Activated naive CD4-positive, alpha-beta T cell treated with anti-CD3 and anti-CD28 coated beads, Interleukin-2, amount 10 ng/mL, durations not matched to agents 7 days and 5 days (primary cell): ENCODE measurements at regions not wholly inside any gene's neighbourhood (a gene's known extent, or its start where the extent isn't known, plus 50 kb on each side); places are given as distances from the start of the nearest gene placed in this dataset.
"Not testable (repeated sequence)": the region's sequence is repeated elsewhere in the genome, so short reads cannot be mapped to it uniquely, and the experiment has no call there.

Source experiments
- CTCF ChIA-PET: fragments of 350-600 bp; sonication (Branson Sonifier 250); formaldehyde crosslinking; loops from one replicate; lab custom pipeline; 2021; ENCODE audit warnings: antibody characterized with exemption; lab: Charles Lee
- DNase-seq: peaks from one replicate; pipeline ENCODE4 v3.0.0-alpha.2; 2020
- H3K27ac Mint-ChIP-seq: one replicate; pipeline ENCODE4 v1.8.0; 2021; ENCODE audit warnings: mild to moderate bottlenecking, moderate library complexity, mixed read lengths
- H3K27me3 Mint-ChIP-seq: one replicate; pipeline ENCODE4 v1.8.0; 2021; ENCODE audit warnings: mild to moderate bottlenecking, mixed read lengths
- H3K36me3 Mint-ChIP-seq: one replicate; pipeline ENCODE4 v1.8.0; 2021; ENCODE audit warnings: mixed read lengths
- H3K4me1 Mint-ChIP-seq: one replicate; pipeline ENCODE4 v1.8.0; 2021; ENCODE audit warnings: mixed read lengths
- H3K4me3 Mint-ChIP-seq: one replicate; pipeline ENCODE4 v1.8.0; 2021; ENCODE audit warnings: mild to moderate bottlenecking, moderate library complexity, mixed read lengths
- H3K9me3 Mint-ChIP-seq: one replicate; pipeline ENCODE4 v1.8.0; 2021; ENCODE audit warnings: mixed read lengths

GRCh38 chr11:127815331-127815730 lies 772.0 kb downstream of the ETS1 start:
- no peak overlapping the region for H3K27ac Mint-ChIP-seq
- no peak for DNase-seq
- H3K27me3 Mint-ChIP-seq = no peaks in the 10 kb centered on the region
- no peaks in the 10 kb centered on the region for H3K9me3 Mint-ChIP-seq
- CTCF ChIA-PET = interaction anchor here (0.6 to 1.2 kb wide), 2 partner anchors 28 to 1507 kb away, joined by 3 read pairs; no protein-coding TSS in a partner anchor
- no peaks in the 10 kb centered on the region for H3K4me1 Mint-ChIP-seq
- H3K4me3 Mint-ChIP-seq = no peak overlapping the region
- no peaks in the 10 kb centered on the region for H3K36me3 Mint-ChIP-seq

- DNase-seq = no peak
- CTCF ChIA-PET = no interaction called here
- no peak overlapping the region for H3K27ac Mint-ChIP-seq
- no peaks in the 10 kb centered on the region for H3K27me3 Mint-ChIP-seq
- H3K9me3 Mint-ChIP-seq = no peaks in the 10 kb centered on the region
- H3K4me1 Mint-ChIP-seq = no peaks in the 10 kb centered on the region
- no peaks in the 10 kb centered on the region for H3K36me3 Mint-ChIP-seq
- H3K4me3 Mint-ChIP-seq = no peak overlapping the region
These were observed 780.9 kb downstream of the ETS1 start for GRCh38 chr11:127806501-127806900.

- CTCF ChIA-PET = no interaction called here
- Mint-ChIP-seq H3K36me3 (no peaks in the 10 kb centered on the region), H3K27ac (no peak overlapping the region), H3K27me3 (no peaks in the 10 kb centered on the region), H3K4me1 (no peaks in the 10 kb centered on the region), H3K4me3 (no peak overlapping the region), H3K9me3 (no peaks in the 10 kb centered on the region)
- no peak for DNase-seq
These were observed 781.6 kb downstream of the ETS1 start for GRCh38 chr11:127805771-127806170.

- Mint-ChIP-seq H3K9me3 (no peaks in the 10 kb centered on the region), H3K36me3 (no peaks in the 10 kb centered on the region), H3K4me1 (no peaks in the 10 kb centered on the region), H3K4me3 (no peak overlapping the region), H3K27me3 (no peaks in the 10 kb centered on the region), H3K27ac (no peak overlapping the region)
- no peak for DNase-seq
- CTCF ChIA-PET = no interaction called here
These were observed 782.5 kb downstream of the ETS1 start for GRCh38 chr11:127804747-127805400.

- DNase-seq = no peak
- H3K36me3 Mint-ChIP-seq = no peaks in the 10 kb centered on the region
- CTCF ChIA-PET = no interaction called here
- H3K9me3 Mint-ChIP-seq = no peaks in the 10 kb centered on the region
- H3K27me3 Mint-ChIP-seq = no peaks in the 10 kb centered on the region
- H3K4me1 Mint-ChIP-seq = no peaks in the 10 kb centered on the region
- H3K27ac Mint-ChIP-seq = no peak overlapping the region
- H3K4me3 Mint-ChIP-seq = no peak overlapping the region
These were observed 783.6 kb downstream of the ETS1 start for GRCh38 chr11:127803755-127804154.

GRCh38 chr11:127800989-127801688 lies 786.2 kb downstream of the ETS1 start:
- H3K27me3 Mint-ChIP-seq = no peaks in the 10 kb centered on the region
- DNase-seq = no peak

GRCh38 chr11:127795326-127795725 lies 792.0 kb downstream of the ETS1 start:
- Mint-ChIP-seq H3K4me3 (no peak overlapping the region), H3K9me3 (no peaks in the 10 kb centered on the region), H3K27ac (no peak overlapping the region), H3K27me3 (no peaks in the 10 kb centered on the region), H3K4me1 (no peaks in the 10 kb centered on the region), H3K36me3 (no peaks in the 10 kb centered on the region)
- no peak for DNase-seq
- CTCF ChIA-PET = no interaction called here

More at GRCh38 chr11:127800989-127801688, 786.2 kb downstream of the ETS1 start:
- Mint-ChIP-seq H3K4me3 (no peak overlapping the region), H3K4me1 (no peaks in the 10 kb centered on the region), H3K9me3 (no peaks in the 10 kb centered on the region), H3K27ac (no peak overlapping the region), H3K36me3 (no peaks in the 10 kb centered on the region)
- CTCF ChIA-PET = no interaction called here

- Mint-ChIP-seq H3K9me3 (no peaks in the 10 kb centered on the region), H3K27ac (no peak overlapping the region), H3K27me3 (no peaks in the 10 kb centered on the region), H3K4me1 (no peaks in the 10 kb centered on the region), H3K36me3 (no peaks in the 10 kb centered on the region), H3K4me3 (no peak overlapping the region)
- CTCF ChIA-PET = no interaction called here
- no peak for DNase-seq
These were observed 791.3 kb upstream of the KIRREL3 start for GRCh38 chr11:127791844-127792243.

GRCh38 chr11:127790592-127790991 lies 790.0 kb upstream of the KIRREL3 start:
- Mint-ChIP-seq H3K4me1 (no peaks in the 10 kb centered on the region), H3K27ac (no peak overlapping the region), H3K9me3 (no peaks in the 10 kb centered on the region), H3K36me3 (no peaks in the 10 kb centered on the region), H3K27me3 (no peaks in the 10 kb centered on the region), H3K4me3 (no peak overlapping the region)
- no peak for DNase-seq
- CTCF ChIA-PET = no interaction called here

- H3K27me3 Mint-ChIP-seq = no peaks in the 10 kb centered on the region
- CTCF ChIA-PET = no interaction called here
- no peak for DNase-seq
- H3K36me3 Mint-ChIP-seq = no peaks in the 10 kb centered on the region
- H3K27ac Mint-ChIP-seq = no peak overlapping the region
- no peaks in the 10 kb centered on the region for H3K9me3 Mint-ChIP-seq
- no peak overlapping the region for H3K4me3 Mint-ChIP-seq
- H3K4me1 Mint-ChIP-seq = no peaks in the 10 kb centered on the region
These were observed 789.4 kb upstream of the KIRREL3 start for GRCh38 chr11:127789927-127790326.

- H3K4me3 Mint-ChIP-seq, DNase-seq, CTCF ChIA-PET, H3K9me3 Mint-ChIP-seq, H3K27me3 Mint-ChIP-seq, H3K27ac Mint-ChIP-seq, H3K36me3 Mint-ChIP-seq, H3K4me1 Mint-ChIP-seq: not testable (repeated sequence)
These were observed 772.4 kb upstream of the KIRREL3 start for GRCh38 chr11:127772938-127773337.

GRCh38 chr11:127768931-127769330 lies 768.4 kb upstream of the KIRREL3 start:
- CTCF ChIA-PET, DNase-seq, H3K4me1 Mint-ChIP-seq, H3K4me3 Mint-ChIP-seq, H3K9me3 Mint-ChIP-seq, H3K27ac Mint-ChIP-seq, H3K36me3 Mint-ChIP-seq, H3K27me3 Mint-ChIP-seq: not testable (repeated sequence)

GRCh38 chr11:127766734-127767133 lies 766.2 kb upstream of the KIRREL3 start:
- DNase-seq = no peak
- CTCF ChIA-PET = no interaction called here
- H3K27me3 Mint-ChIP-seq = no peaks in the 10 kb centered on the region
- H3K27ac Mint-ChIP-seq = no peak overlapping the region
- H3K36me3 Mint-ChIP-seq = no peaks in the 10 kb centered on the region
- H3K4me1 Mint-ChIP-seq = no peaks in the 10 kb centered on the region
- H3K9me3 Mint-ChIP-seq = no peaks in the 10 kb centered on the region
- no peak overlapping the region for H3K4me3 Mint-ChIP-seq

GRCh38 chr11:127738771-127739286 lies 738.3 kb upstream of the KIRREL3 start:
- no peaks in the 10 kb centered on the region for H3K36me3 Mint-ChIP-seq
- no peaks in the 10 kb centered on the region for H3K9me3 Mint-ChIP-seq
- CTCF ChIA-PET = interaction anchor here (1.1 kb wide), 1 partner anchor 105 kb away, joined by 3 read pairs; no protein-coding TSS in a partner anchor
- no peak overlapping the region for H3K4me3 Mint-ChIP-seq
- no peak for DNase-seq
- H3K4me1 Mint-ChIP-seq = no peaks in the 10 kb centered on the region
- no peak overlapping the region for H3K27ac Mint-ChIP-seq
- no peaks in the 10 kb centered on the region for H3K27me3 Mint-ChIP-seq

- CTCF ChIA-PET = no interaction called here
- no peaks in the 10 kb centered on the region for H3K4me1 Mint-ChIP-seq
- H3K36me3 Mint-ChIP-seq = no peaks in the 10 kb centered on the region
- H3K4me3 Mint-ChIP-seq = no peak overlapping the region
- H3K27ac Mint-ChIP-seq = no peak overlapping the region
- DNase-seq = no peak
- no peaks in the 10 kb centered on the region for H3K9me3 Mint-ChIP-seq
- H3K27me3 Mint-ChIP-seq = no peaks in the 10 kb centered on the region
These were observed 736.9 kb upstream of the KIRREL3 start for GRCh38 chr11:127737499-127737898.
